Stimulated activated CD8-positive, alpha-beta memory T cell treated with anti-CD3 and anti-CD28 coated beads, Interleukin-4, amount 100 ng/mL, for 48 hours (primary cell): ENCODE measurements at regions not wholly inside any gene's neighbourhood (a gene's known extent, or its start where the extent isn't known, plus 50 kb on each side); places are given as distances from the start of the nearest gene placed in this dataset.

Source experiments
- DNase-seq: peaks from one replicate; pipeline ENCODE4 v3.0.0-alpha.2; 2020

DNA sequence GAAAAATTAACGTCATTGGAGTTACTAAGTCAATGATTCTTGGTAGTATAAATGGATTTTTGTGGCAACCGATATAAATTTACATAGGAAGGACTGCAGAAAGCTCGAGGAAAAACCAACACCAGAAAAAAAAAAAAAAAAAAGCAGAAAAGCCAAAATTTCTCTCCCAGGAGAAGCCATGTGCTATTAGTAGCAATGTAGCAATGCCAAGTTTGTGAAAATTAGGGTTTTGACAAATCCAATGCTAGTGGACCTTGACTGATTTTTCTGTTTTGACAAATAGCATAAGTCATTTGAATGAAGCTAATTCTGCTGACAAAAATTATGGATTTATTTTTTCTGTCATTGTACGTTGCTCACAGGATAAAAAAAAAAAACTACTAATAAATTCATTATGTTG lies 1561.9 kb downstream of the MRPL39 start:
- DNase-seq: no peak

- no peak for DNase-seq
These were observed 1564.6 kb downstream of the MRPL39 start for GRCh38 chr21:24042687-24043086.

GRCh38 chr21:24032709-24033232 lies 1574.5 kb downstream of the MRPL39 start:
- no peak for DNase-seq

DNA sequence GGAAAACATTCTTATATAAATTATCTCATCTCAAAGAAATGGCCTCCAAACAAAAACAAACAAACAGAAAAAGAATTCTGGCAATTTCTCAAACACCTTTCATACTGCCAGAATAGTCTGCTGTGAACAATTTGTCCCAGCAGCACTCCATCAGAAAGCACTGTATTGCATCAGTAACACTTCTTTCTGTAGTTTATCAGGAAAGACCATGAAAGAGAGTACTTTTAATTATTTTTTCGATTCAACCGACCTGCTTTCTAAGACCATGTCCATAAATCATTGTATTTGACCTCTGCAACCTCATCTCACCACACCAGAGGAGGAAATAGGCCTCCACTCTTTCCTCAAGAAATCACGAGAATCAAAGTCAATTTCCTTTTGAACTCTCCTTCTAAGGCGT lies 1579.9 kb downstream of the MRPL39 start:
- DNase-seq: no peak

DNA sequence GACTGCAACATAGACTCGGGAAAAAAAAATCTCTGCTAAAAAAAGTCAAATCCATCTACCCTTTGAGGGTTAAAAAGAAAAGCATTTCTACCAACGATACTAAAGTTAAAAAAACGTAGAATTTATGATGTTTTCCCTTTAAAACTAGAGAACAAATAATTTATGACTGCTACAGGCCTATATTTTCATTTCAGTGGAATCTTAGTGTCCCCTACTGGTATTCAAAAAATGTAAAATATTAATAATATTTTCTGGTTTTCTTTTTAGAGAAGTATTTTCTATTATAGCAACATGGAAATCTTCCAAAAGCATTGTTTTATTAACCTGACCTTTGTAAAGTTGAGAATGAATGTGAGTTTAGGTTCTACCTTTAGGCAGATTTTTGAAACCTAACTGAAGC lies 1582.2 kb downstream of the MRPL39 start:
- no peak for DNase-seq

- DNase-seq: no peak
These were observed 1583.3 kb downstream of the MRPL39 start for GRCh38 chr21:24023936-24024335.

DNA sequence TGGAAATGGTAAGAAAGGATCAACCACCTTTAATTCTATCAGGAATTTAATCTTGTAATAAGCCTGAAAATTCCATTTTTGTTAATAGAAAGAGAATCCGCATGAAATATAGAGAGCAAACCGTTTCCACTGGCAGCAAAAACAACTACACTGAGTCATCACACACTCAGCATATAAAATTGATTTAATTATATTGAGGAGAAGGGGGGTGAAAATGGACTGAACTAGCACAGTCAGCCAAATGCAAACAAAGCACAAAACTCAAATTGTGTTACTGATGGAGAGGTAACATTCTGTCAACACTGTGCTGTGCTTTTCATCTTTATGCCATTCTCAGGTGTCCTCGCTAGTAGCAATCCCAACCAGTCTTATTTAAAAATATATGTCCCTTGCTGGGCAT lies 1583.9 kb downstream of the MRPL39 start:
- no peak for DNase-seq

DNA sequence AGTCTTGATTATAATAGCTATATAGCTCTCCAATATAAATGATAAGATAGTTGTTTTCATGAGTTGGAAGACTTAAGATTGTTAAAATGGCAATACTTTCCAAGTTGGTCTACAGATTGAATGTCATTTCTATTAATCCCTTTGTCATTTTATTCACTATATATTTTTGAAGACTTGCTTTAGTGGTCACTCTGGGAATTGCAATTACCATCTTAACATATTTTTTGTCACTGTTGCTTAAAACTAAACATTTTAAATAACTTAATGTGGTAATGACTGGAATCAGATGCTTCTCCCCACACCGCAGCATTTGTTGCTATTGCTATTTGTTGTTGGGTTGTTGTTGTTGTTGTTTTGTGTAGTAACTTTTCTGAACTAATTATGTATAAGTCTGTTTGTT lies 1592.9 kb downstream of the MRPL39 start:
- no peak for DNase-seq

- DNase-seq: no peak
These were observed 1596.2 kb downstream of the MRPL39 start for GRCh38 chr21:24011087-24011486.

GRCh38 chr21:24007592-24007991 lies 1599.7 kb downstream of the MRPL39 start:
- no peak for DNase-seq

DNA sequence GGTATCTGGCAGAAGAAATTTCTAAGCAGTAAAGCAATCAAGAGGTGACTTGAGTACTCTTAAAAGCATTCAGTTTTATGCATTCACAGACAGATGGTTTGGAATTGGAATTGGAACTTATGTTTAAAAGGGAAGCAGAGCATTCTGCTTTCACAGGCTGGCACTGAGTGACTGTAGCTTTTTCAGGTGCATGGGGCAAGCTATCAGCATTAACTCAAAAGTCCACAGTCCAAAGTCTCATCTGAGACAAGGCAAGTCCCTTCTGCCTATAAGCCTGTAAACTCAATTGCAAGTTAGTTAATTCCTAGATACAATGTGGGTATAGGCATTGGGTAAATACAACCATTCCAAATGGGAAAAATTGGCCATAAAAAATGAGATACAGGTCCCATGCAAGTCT lies 1620.3 kb downstream of the MRPL39 start:
- no peak for DNase-seq

DNA sequence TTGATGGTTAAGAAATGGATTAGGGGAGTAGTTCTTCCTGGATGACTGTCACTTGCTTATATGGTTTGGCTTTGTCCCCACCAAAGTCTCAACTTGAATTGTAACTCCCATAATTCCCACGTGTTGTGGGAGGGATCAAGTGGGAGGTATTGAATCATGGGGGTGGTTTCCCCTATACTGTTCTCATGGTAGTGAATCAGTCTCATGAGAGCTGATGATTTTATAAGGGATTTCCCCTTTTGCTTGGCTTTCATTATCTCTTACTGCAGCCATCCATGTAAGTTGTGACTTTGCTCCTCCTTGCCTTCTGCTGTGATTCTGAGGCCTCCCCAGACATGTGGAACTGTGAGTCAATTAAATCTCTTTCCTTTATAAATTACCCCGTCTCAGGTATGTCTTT lies 1621.1 kb downstream of the MRPL39 start:
- no peak for DNase-seq

DNA sequence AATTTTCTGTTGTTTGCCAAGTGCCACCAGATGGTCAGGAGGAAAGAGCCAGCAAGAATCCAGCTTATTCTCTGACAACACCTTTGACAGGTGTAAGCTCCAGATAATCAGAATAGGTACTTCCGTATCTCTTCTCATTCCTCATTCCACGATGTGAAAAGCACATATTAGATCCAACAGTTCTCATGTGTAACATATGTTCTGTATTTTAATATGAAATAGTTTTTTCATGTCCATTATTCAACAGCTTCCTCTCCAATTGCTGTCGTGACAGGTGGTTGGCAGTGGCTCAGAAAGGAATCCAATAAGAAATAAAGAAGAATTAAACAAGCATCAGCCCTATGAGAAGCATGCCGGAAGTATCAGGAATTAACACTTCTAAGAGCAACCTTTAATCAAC lies 1624.7 kb downstream of the MRPL39 start:
- DNase-seq: no peak

DNA sequence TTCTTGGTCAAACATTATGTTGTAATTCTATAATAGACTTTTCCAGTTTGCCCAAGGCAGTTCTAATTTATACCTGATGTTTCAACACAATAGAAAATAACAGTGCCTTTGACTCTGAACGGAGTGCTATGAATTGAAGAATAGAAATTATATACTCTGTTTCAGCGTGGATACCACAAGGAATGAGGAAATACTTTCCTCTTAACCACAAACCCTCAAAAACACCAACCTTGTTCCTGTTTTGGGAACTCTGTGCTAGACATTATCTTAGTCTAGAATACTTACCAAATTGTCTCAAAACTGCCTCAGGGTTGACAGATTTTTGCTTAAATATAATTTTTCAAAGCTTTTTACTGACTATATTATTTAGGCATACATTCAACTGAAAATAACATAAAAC lies 1629.3 kb downstream of the MRPL39 start:
- no peak for DNase-seq

DNA sequence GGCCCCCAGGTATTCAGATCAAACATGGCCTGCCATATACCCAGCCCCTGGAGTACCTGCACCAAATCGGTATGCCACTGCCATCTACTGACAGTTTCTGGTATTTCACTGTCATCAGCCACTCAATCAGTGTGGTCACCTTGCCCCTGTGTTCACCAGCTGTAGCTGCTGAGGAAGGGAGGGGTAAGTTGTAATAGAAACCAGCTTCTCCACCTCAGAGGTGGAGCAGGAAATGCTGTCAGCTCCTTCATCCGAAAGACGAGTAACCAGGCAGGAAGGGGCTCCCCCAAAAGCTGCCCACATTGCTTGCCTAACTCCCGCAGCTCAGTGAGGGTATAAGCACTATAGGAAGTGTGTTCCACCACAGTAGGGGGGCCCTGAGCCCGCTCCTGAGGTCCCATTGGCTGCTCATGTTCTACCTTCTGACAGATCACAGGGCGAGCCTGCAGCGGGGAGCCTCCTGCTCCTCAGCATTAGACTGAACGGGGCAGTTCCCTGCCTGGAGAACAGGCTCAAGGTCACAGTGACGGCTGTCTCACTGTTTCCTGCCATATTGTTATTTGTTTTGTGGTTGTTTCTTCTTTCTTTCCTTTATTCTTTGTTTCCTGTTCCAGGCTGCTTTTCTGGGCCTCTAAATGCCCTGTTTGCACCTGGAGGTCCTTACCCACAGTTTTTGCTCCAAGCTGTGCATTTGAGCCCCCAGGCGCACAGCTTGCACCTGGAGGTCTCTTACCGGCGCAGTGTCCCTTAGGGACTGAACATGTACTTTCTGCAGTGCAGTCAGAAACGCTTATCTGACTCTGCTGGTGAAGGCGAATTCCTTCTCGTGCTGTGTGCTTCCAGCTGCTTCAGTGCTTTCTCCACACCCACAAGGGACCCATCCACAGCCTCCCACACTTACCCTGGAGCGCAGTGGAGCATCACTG lies 1638.3 kb downstream of the MRPL39 start:
- DNase-seq: peak; percentile 78

- no peak for DNase-seq
These were observed 1639.3 kb downstream of the MRPL39 start for GRCh38 chr21:23968008-23968407.

DNA sequence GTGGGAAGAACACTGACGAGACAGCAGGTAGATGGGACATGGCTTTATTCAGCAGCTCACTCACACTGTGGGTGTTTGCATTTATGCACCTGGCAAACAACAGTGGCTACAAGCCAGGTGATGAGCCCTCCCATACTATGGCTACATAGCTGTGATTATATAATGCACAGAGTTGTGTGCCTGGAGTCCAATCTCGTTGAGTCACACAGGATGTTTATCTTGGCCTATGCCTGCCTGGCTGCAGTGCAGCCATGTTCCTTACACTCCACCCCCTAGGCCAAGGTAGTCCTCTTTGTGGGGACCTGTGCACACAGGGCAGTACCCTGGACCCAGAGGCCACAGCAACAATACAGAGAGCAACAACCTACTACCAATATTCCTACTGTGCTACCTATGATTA lies 1643.8 kb downstream of the MRPL39 start:
- no peak for DNase-seq

DNA sequence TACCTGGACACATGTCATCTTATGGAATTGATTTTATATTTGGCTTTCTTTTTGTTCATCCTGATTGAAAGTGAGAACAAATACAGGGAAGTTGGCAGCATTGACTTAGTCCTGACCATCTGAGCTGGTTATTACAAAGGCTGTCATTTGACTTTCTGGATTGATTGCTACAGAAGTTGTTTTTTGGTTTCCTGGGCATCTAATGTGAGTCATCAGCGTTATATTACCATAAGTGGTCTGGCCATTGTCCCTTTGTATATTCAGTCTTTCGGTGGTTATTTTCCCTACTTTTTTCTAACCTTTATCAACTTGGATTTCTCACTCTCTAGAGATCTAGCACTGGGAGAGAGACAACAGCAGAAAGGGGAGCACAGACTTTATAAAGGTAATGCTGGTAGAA lies 1646.5 kb downstream of the MRPL39 start:
- no peak for DNase-seq

- no peak for DNase-seq
These were observed 1652.0 kb downstream of the MRPL39 start for GRCh38 chr21:23955135-23955843.

DNA sequence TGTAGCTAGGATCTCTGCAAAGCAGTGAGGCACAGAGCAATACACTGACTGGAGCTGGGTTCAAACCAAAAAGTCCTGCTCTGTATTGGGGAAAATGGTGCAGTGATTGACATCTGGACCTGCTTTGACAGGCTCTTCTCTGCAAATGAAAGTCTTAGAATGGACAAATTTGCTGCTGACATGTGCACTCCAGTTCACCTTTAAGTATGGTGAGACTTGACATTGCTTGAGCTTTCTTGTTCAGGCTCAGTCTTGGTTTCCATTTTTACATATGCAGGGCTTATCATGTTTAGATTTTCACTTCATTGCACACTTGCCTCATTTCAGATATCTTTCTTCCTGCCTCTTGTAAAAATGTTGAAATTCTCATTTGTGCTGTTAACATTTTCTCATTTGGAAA lies 1655.0 kb downstream of the MRPL39 start:
- no peak for DNase-seq

DNA sequence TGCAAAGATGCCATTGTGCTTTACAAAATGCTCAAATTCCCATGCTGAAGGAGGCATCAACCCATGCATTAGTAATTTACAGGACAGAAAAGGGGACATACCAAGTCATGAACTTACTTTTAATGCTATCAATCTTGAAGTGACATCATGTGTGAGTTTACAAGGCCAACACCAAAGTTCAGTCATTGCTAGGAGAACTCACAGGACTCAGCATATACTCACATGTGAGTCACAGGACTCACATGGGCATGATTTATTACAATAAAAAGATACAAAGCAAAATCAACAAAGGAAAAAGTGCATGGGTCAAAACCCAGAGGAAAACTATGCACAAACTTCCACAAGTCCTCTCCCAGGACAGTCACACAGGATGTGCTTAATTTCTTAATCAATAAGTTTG lies 1656.0 kb downstream of the MRPL39 start:
- no peak for DNase-seq

- DNase-seq: no peak
These were observed 1656.9 kb downstream of the MRPL39 start for GRCh38 chr21:23950344-23950743.

DNA sequence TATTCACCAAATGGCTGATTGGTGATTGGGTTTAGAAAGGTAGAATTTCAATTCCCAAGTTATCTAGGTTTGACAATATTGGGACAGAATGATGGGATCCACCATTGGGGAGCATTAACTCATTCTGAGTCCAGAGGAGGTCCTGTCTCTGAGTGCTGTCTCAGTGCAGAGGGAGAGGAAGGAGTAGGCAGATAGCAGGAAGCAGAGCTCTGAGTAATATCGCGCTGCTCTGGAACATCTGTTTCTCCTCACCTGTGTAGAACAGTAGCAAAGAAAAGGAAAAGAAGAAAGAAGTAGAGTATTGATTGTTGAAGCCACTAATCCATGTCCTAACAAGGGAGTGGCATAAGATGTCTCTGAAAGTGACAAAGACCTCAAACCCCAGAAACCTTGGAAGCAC lies 1657.8 kb downstream of the MRPL39 start:
- no peak for DNase-seq
